ENCODE measurements at regions not wholly inside any gene's neighbourhood (a gene's known extent, or its start where the extent isn't known, plus 50 kb on each side); places are given as distances from the start of the nearest gene placed in this dataset.
A peak's percentile ranks its signal among the peaks of the same experiment; 100 is the strongest.

DNA sequence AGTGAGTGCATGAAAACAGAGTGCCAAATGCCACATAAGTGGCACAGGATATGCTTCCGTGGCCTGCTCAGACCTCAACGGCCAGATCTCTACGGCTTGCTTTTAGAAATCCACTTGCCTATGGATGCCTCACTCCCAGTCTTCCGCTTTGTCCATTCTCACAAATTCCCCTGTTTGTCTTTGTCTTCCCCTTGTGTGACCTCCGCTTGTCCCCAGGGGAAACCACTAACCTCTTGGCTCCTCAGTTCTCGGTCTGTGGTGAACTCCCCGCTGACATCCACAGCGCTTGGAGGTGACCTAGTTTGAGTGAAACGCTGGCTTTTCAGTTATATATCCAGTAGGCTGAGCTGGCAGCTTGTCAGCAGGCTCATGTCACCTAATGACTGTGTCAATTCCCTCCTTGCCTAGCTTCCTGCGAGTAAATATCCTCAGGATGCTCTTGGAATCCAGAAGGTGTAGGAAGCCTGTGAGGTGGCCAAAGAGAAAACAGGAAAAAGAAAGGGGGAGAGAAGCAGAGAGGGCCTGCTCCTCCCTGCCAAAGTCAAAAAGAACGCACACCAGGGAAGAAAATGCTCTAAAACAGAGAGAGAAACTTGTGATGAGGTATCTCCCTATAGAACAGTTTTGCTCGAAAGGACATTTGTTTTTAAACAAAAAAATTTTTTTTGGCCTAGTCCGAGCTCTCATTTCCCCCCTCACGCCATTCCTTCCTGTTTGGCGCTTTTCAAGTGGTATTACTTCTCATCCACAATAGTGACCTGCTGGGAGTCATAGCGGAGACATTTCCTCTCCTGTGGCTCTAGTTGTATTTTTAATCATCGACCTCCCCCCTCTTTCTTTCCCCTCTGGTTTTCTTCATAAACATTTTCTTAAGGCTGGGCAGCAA is 101.6 kb upstream of the SPRY4 start:
- Histone ChIP-seq H3K27me3 (ENCODE audit: insufficient read depth, low read length, poor library complexity, severe bottlenecking) (no peaks in the 10 kb centered on the region), H3K79me2 (ENCODE audit: insufficient read depth, low read length) (no peaks in the 10 kb centered on the region), H3F3A (ENCODE audit: low read depth) (0 out of 2 replicates have a peak, but pooled peaks cover under 1% of the 10 kb centered on the region), H4K20me1 (ENCODE audit: insufficient read depth, low read length, poor library complexity, severe bottlenecking) (no peaks in the 10 kb centered on the region), H3K4me1 (ENCODE audit: insufficient read depth, low read length, poor library complexity, severe bottlenecking) (peaks cover 70% of the 10 kb centered on the region), H2AFZ (ENCODE audit: low read length) (no peak overlapping the region), H3K4me2 (ENCODE audit: low read depth, low read length, poor library complexity, severe bottlenecking) (peak overlapping the region; percentile 29), H3K9me3 (ENCODE audit: insufficient read depth, low read depth, low read length) (no peaks in the 10 kb centered on the region), H3K36me3 (ENCODE audit: insufficient read depth, low read length) (no peaks in the 10 kb centered on the region), H3K4me3 (ENCODE audit: low read length, poor library complexity, severe bottlenecking) (peak overlapping the region; percentile 9), H3K9me2 (replicated peaks; ENCODE audit: low read depth, low read length) (no peaks in the 10 kb centered on the region), H3K9ac (ENCODE audit: low read depth, low read length, poor library complexity, severe bottlenecking) (peak overlapping the region; percentile 46)
- TF ChIP-seq, protein P1, sequence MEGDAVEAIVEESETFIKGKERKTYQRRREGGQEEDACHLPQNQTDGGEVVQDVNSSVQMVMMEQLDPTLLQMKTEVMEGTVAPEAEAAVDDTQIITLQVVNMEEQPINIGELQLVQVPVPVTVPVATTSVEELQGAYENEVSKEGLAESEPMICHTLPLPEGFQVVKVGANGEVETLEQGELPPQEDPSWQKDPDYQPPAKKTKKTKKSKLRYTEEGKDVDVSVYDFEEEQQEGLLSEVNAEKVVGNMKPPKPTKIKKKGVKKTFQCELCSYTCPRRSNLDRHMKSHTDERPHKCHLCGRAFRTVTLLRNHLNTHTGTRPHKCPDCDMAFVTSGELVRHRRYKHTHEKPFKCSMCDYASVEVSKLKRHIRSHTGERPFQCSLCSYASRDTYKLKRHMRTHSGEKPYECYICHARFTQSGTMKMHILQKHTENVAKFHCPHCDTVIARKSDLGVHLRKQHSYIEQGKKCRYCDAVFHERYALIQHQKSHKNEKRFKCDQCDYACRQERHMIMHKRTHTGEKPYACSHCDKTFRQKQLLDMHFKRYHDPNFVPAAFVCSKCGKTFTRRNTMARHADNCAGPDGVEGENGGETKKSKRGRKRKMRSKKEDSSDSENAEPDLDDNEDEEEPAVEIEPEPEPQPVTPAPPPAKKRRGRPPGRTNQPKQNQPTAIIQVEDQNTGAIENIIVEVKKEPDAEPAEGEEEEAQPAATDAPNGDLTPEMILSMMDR (conservative IDR thresholded peaks at IDR 0.05; ENCODE audit: low read length): no peak
- TF ChIP-seq EZH2phosphoT487 (IDR thresholded peaks at IDR 0.05; ENCODE audit: borderline replicate concordance): no peak

GRCh38 chr5:142425286-142426065 is 100.7 kb upstream of the SPRY4 start:
- Histone ChIP-seq H3K36me3 (ENCODE audit: insufficient read depth, low read length) (no peaks in the 10 kb centered on the region), H2AFZ (ENCODE audit: low read length) (no peak overlapping the region), H3K9me2 (replicated peaks; ENCODE audit: low read depth, low read length) (no peaks in the 10 kb centered on the region), H3K9me3 (ENCODE audit: insufficient read depth, low read depth, low read length) (no peaks in the 10 kb centered on the region), H3F3A (ENCODE audit: low read depth) (peaks cover 7% of the 10 kb centered on the region; the same call in 1 of the 2 replicates), H3K9ac (ENCODE audit: low read depth, low read length, poor library complexity, severe bottlenecking) (peak overlapping the region; percentile 46), H3K4me1 (ENCODE audit: insufficient read depth, low read length, poor library complexity, severe bottlenecking) (peaks cover 74% of the 10 kb centered on the region), H3K27me3 (ENCODE audit: insufficient read depth, low read length, poor library complexity, severe bottlenecking) (no peaks in the 10 kb centered on the region), H3K4me3 (ENCODE audit: low read length, poor library complexity, severe bottlenecking) (no peak overlapping the region), H3K4me2 (ENCODE audit: low read depth, low read length, poor library complexity, severe bottlenecking) (peak overlapping the region; percentile 29), H4K20me1 (ENCODE audit: insufficient read depth, low read length, poor library complexity, severe bottlenecking) (no peaks in the 10 kb centered on the region), H3K79me2 (ENCODE audit: insufficient read depth, low read length) (no peaks in the 10 kb centered on the region)
- TF ChIP-seq, protein P1 (conservative IDR thresholded peaks at IDR 0.05; ENCODE audit: low read length): no peak
- no peak for TF ChIP-seq EZH2phosphoT487 (IDR thresholded peaks at IDR 0.05; ENCODE audit: borderline replicate concordance)

DNA sequence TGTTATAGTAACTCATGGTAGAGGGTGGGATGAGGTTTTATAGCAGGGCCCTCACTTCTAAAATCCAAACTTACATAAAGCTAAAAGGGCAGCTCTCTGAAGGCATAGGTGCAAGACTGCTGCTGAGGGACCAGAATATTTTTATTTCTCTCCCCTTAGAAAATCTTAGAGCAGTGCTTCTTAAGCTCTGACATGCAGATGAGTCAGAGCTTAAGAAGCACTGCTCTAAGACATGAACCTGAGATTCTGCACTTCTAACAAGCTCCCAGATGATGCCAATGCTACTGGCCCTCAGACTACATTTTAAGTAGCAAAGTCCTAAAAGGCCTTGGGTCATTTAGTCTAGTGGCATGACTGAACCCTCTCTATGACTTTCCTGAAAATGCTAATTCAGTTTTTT is 97.6 kb upstream of the SPRY4 start:
- no peaks in the 10 kb centered on the region for H3K79me2 ChIP-seq (ENCODE audit: insufficient read depth, low read length)
- no peak overlapping the region for H3K4me3 ChIP-seq (ENCODE audit: low read length, poor library complexity, severe bottlenecking)
- no peak overlapping the region for H3K4me2 ChIP-seq (ENCODE audit: low read depth, low read length, poor library complexity, severe bottlenecking)
- no peaks in the 10 kb centered on the region for H3K9me2 ChIP-seq (replicated peaks; ENCODE audit: low read depth, low read length)
- no peak overlapping the region for H3K9ac ChIP-seq (ENCODE audit: low read depth, low read length, poor library complexity, severe bottlenecking)
- H3F3A ChIP-seq (ENCODE audit: low read depth): peaks cover 13% of the 10 kb centered on the region
- H3K27me3 ChIP-seq (ENCODE audit: insufficient read depth, low read length, poor library complexity, severe bottlenecking): no peaks in the 10 kb centered on the region
- H3K4me1 ChIP-seq (ENCODE audit: insufficient read depth, low read length, poor library complexity, severe bottlenecking): peaks cover 66% of the 10 kb centered on the region
- no peaks in the 10 kb centered on the region for H3K9me3 ChIP-seq (ENCODE audit: insufficient read depth, low read depth, low read length)
- no peaks in the 10 kb centered on the region for H4K20me1 ChIP-seq (ENCODE audit: insufficient read depth, low read length, poor library complexity, severe bottlenecking)
- TF ChIP-seq, protein P1 (conservative IDR thresholded peaks at IDR 0.05; ENCODE audit: low read length): no peak
- no peak for TF ChIP-seq EZH2phosphoT487 (IDR thresholded peaks at IDR 0.05; ENCODE audit: borderline replicate concordance)
- H2AFZ ChIP-seq (ENCODE audit: low read length): no peak overlapping the region
- H3K36me3 ChIP-seq (ENCODE audit: insufficient read depth, low read length): no peaks in the 10 kb centered on the region

All from Loucy (cell line).